Fibroblast of skin of left quadriceps (primary cell): ENCODE measurements at regions not wholly inside any gene's neighbourhood (a gene's known extent, or its start where the extent isn't known, plus 50 kb on each side); places are given as distances from the start of the nearest gene placed in this dataset.

Source experiments
- DNase-seq, 2 experiments: peaks; one replicate each; pipeline ENCODE4 v3.0.0-alpha.2; 2013; ENCODE audit warnings: low read depth in 2 of 2

DNA sequence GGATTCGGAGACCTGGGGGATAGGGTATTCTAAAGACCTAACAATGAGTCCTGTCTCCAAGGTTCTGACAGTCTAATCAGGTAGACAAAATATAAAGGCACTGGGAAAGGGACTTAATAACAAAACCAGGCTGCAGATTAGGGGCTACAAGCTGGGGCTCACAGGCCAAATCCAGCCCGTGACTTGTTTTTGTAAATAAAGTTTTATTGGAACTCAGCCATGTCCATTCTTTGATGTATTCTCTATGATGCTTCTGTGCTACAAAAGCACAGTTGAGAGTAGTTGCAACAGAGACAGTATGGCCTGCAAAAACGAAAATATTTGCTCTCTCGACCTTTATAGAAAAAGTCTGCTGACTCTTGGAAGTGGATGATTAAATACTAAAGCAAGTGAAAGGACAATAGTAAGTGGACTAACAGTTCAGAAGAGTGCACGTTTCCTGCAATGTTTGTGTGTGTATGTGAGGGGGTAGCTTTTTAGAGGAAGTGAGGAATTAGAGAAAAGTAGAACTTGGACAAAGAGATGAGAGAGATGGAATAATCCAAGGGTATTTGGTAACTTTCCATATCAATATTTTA, 115.4 kb upstream of the ZFHX3 start:
- DNase-seq = no peak

DNA sequence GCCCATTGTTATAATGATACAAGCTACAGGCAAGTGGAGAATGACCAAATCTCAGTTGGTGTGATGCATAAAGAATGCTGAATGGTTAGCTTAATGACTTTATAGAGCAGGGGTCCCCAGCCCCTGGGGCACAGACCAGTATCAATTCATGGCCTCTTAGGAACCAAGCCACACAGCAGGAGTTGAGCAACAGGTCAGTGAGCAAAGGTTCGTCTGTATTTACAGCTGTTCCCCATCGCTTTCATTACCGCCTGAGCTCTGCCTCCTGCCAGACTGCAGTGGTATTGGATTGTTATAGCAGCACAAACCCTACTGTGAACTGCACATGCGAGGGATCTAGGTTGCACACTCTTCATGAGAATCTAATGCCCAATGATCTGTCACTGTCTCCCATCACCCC, 114.0 kb upstream of the ZFHX3 start:
- DNase-seq = no peak

- no peak for DNase-seq
Measured at GRCh38 chr16:73159296-73159695, 111.4 kb upstream of the ZFHX3 start.

DNA sequence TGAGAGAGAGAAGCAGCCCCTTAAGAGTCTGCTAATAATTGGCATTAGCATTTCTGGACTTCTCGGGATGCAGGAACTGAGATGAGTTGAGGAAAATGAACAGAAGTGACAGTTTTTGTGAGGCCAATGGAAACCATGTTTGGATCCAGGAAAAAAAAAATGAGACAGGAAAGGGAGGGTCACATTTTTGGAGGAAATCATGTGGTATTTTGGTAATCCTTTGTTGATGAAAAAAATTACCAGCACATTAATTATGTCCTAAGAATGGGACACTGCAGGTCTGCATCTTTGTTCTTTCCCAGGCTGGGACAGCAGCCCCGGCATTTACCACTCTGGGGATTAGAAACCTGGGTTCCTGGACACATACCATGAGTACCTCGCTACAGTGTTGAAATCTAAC, 109.9 kb upstream of the ZFHX3 start:
- DNase-seq = no peak

DNA sequence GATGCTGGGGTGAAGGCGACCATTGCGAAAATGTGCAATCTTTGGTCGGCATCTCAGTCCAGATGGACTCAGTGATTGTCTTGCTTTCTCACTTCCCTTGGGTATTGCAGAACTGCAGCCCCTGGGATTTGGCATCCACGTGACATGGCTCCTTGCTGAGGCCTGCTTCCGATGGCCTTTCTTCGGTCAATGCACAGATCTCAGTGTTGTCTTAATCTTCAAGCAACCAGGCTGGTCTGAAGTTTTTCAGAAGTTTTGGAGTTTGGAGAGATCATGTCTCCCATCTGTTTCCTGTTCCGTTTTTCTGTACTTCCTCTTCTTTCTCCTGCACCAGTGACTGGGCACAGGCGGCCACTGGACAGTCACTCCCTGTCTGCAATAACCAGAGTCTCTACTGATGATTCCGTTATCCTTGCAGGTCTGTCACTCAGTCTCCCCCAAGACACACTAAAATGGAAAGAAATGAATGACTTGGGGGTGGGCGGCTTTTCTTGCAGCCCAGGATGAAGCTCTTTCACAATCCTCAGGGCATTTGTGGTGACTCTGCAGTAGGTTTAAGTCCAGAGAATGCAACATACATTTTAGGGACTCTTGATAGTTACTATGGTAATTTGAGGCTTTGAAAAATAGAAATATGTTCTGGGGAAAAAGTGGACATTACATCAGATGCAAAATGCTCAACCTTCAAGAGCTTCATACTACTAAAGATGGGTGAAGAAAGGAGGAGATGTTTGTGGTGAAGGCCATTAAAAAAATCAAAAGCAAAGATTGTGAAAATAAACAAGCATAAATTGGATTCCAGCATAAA, 106.3 kb upstream of the ZFHX3 start:
- no peak for DNase-seq

DNA sequence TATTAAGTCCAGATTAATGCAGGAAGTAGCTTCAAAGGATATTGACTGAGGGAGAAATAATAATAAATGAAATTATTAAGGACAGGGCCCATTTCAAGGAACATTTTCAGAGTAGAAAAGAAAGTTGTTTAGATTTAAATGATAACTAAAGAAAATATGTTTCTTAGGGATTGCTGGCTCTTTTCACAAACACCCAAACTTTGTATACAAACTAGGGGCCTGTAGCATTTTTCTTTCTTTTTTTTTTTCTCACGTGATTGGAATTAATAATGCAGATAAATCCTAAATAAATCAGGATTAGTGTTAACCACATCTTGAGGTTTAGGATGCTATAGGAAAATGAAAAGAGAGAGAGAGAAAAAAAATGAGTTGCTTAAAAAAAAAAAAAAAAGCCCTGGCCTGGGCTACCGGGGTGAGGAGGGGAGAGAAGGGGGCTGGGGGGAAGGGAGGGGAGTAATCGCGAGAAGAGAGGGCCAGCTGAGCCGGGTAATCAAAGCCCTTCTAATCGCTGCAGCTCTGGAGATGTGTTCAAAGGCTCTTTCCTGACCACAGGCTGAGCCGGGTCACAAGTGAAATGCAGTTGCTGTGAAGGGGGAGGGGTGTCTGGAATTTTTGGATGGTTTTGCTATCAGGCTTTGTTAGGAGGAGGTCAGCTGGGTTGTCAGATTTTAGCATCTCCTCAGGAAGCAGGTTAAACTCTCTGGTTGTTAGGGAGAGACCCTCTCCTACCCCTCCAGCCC, 104.6 kb upstream of the ZFHX3 start:
- DNase-seq = no peak

GRCh38 chr16:73151941-73152340, 104.0 kb upstream of the ZFHX3 start:
- DNase-seq = no peak

DNA sequence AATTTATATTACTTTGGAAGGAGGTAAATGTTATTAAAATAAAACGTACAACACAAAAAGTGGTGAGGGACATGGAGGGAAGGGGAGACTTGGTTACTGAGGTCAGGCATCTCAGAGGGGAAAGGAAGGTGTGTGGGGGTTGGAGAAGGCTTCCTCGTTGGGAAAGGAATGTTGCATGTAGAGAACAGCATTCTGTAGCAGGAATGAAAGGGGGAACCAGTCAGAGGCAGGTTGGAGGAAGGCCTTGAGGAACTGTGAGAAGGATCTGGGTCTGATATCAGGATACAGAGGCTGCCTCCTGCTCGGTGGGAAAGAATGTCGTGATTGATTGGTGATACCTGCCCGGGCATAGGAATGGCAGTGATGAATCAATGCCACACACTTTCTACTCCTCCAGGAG, 103.3 kb upstream of the ZFHX3 start:
- DNase-seq = no peak

DNA sequence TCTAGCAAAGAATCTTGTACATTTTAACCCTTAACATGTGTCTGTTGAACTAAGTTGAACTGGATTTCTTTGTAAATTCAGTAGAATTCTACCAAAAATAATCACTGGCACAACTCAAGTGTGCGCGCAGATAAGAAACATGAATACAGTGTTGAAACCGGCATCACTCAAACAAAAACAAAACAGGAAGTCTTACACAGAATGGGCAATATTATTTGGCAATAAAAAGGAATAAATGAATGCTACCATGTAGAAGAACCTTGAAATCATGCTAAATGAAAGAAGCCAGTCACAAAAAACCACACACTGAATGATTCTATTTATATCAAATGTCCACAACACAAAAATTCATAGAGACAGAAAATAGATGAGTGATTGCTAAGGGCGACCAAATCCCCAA, 102.9 kb upstream of the ZFHX3 start:
- DNase-seq = no peak

DNA sequence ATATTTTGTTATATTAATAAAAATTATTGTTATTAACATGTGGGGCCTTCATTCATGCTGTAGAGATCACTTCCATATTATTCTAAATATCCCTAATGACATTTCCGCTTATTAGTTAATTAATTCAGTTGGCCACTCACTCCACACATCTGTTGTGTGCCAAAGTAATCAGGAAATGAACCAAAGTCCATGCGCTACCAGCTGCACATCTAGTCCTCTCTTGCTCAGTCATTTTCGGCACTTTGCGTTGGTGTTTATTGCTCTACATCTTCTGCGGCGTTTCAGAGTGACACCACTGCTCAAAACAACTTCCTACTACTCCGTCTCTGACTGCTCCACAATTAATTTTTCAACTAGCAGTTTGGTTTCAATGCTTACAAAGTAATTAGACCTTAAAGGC, 101.4 kb upstream of the ZFHX3 start:
- DNase-seq = no peak

DNA sequence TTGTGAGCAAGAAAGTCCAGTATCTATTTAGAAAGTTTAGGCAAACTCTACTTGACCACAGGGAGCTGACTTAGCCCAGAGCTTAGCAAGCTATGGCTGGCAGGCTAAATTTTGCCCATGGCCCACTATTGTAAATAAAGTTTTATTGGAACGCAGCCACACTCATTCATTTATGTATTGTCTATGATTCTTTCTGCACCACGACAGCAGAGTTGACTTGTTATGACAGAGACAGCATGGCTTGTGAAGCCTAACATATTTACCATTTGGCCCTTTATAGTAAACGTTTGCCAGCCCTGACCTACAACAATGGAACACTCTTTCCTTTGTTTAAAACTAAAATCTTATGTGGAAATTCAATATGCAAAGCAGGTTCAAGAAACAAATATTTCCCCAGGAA, 100.0 kb upstream of the ZFHX3 start:
- DNase-seq = no peak

GRCh38 chr16:73145166-73145880, 97.4 kb upstream of the ZFHX3 start:
- no peak for DNase-seq

GRCh38 chr16:73143576-73144422, 95.9 kb upstream of the ZFHX3 start:
- peak; percentile 48 for DNase-seq

DNA sequence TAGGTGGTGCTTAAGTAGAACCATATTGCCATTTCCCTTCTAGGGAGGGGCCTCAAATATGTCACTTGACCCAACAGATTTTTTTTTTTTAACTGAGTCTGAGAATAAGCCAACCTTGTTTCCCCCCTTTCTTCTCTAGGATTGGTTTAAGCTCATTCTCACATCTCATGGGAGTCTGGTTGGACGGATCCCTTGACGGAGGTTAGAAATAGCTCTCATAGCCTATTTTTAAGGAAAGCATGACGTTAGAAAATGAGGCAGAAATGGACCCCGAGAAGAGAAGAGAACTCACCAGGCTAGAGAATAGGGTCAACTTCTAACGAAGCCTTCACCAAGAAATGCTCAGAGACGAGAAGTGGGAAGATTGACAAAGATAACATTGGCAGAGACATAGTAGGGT, 95.1 kb upstream of the ZFHX3 start:
- no peak for DNase-seq

DNA sequence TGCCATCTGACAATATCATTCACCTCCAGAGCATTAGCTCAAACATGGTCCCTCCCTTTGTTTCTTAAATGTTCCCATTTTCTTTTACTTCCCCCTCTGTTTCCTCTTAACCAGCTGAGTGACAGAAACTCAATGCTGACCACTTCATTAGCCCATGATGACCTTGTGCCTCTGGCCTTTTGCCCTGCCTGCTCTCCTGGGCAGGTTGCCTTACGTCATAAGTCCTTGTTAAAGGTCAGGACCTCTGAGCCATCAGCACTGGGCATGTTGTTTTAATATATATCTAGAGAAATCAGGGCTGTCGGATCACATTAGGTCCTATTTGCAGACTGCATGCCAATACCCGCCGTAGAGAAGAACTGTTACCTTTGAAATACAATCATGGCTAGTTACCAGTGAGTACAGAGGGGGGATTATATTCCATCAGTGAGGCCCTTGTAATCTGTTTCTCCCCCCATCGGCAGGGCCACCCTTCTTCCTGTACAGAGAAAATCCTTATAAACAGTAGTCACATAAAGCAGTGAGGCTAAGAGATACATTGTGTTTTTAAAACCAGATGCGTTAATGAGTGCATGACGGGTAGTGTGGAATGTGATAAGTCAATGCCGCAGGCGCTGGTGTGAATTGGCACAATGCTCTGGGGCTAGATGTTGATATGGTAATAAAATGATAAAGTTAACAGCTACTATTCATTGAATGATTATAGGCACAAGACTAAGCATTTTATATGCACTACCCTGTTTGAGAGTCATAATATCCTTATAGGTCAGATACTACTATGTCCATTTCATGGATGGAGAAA, 94.3 kb upstream of the ZFHX3 start:
- DNase-seq = no peak

GRCh38 chr16:73140929-73141328, 93.0 kb upstream of the ZFHX3 start:
- no peak for DNase-seq

- DNase-seq = no peak
Measured at GRCh38 chr16:73131156-73131862, 83.4 kb upstream of the ZFHX3 start.

- DNase-seq = no peak
Measured at GRCh38 chr16:73129455-73129854, 81.5 kb upstream of the ZFHX3 start.

DNA sequence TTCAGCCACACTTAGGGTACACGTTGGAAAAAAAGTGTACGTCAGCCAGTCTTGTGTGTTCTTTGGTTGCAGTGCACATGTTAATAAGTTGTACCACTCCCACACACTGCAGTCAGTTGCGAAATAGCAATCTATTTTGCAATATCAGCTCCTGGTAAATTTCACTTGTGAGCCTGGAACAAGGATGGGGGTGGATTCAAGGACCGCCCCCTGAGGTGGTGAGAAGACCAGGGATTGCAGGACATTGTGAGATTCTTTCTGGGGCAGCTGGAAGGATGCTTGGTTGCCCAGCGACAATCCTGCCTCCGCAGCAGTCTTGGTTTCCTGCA, 78.6 kb upstream of the ZFHX3 start:
- peak; percentile 73 to 77 for DNase-seq
